ENCODE measurements at regions not wholly inside any gene's neighbourhood (a gene's known extent, or its start where the extent isn't known, plus 50 kb on each side); places are given as distances from the start of the nearest gene placed in this dataset.

DNA sequence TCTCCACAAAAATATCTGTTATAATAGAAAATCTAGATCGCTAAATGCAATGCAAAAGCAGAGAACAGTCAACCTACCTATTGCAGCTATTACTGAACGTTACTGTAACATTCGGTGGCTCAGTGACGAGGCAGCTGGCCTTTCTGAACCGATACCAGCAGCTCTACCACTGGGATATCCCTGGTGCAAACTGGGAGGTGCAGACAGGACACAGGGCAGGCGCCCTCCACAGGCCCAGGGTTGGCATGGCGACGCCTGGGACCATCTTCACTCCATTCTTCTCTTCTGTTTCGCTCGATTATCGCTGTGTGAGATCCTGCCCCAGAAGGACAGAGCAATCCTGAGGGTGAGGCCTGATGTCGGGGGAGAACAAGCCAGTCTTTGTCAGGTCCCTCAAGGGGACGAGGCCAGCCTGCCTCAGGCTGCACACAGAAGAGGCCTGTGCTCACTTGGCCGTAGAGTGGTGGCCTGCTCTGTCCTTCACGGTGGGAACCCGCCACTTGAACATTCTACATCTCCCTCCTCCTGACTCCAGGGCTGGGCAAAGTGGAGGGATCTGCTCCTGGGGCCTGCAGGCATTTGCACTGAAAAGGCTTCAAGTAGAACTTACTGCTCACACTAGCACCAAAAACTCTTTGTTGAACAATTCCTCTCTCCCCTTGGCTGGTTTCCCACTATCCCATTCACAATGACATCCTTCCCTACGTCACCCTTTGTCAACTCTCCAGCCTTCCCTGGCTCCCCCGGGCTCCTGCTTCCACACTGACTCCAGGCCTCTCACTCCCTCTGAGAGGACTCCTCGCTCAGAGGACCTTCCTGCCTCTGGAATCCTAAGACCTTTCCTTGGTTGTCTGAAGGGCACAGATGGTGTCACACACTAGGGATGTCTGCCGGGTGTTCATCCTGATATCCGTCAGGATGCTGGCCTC is 49.7 kb downstream of the CYRIA start:
- no peak for DNase-seq (ENCODE audit: low read depth)

DNA sequence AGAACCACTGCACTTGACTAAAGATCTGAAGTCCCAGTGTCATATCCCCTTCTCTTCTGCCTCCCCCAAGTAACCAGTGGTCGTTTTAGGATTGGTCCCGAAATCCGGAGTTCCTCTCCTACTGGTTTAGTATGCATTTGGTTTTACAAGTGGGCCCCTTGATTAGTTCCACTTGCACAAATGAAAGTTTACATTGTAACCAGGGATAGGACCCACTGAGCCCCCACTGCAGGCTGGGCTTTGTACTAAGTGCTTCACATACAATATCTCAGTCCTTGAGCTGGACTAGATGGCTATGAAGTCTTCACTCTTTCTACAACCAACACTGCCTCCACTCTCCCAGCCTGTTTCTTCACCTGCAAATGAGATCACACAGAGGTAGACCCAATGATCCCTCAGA is 50.4 kb downstream of the CYRIA start:
- DNase-seq (ENCODE audit: low read depth): no peak

DNA sequence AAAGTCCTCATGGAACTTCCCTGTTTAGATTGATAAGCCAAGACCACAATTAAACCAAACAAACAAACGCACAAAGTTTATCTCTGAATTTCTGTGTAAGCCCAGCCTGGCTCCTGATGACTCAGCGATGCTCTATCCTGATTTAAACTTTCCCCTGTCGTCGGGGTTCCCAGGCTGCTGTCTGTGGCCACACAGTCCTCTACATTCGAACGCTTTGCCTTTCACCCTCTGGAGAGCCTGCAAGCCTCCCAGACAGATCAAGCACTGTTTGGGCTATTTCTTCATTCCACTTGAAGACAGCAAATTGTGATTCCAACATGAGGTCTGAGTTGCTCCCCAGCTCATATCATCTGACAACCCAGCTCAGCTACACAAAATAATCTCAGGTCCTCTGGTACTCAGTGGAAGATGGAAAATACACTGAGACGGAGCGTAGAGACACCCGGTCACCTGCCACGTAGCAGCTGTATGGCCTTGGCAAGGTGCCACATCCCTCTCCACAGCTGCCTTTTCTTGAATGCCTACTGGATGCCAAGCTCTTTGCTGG is 51.2 kb downstream of the CYRIA start:
- peak; percentile 49 for DNase-seq (ENCODE audit: low read depth)

- peak; percentile 23 for DNase-seq (ENCODE audit: low read depth)
These were observed 52.1 kb downstream of the CYRIA start for GRCh38 chr2:16613539-16614011.

GRCh38 chr2:16612490-16612889 is 53.1 kb downstream of the CYRIA start:
- no peak for DNase-seq (ENCODE audit: low read depth)

DNA sequence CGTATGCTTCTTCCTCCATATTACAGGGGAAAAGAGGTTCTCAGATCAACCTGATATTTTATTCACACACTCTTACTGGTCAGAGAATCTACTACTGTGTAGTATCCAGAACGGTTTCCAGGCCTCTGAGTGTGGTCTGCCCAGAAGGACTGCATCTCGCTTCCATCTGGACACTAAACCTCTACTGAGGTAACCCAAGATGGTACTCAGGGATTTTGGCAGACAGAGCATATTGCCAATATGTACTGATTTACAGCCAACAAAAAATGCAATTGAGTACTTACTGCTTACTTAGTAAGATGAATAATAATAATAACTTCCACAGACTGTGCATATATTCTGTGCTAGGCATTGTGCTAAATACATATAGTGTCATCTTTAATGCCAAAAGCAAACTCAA is 55.8 kb downstream of the CYRIA start:
- no peak for DNase-seq (ENCODE audit: low read depth)

DNA sequence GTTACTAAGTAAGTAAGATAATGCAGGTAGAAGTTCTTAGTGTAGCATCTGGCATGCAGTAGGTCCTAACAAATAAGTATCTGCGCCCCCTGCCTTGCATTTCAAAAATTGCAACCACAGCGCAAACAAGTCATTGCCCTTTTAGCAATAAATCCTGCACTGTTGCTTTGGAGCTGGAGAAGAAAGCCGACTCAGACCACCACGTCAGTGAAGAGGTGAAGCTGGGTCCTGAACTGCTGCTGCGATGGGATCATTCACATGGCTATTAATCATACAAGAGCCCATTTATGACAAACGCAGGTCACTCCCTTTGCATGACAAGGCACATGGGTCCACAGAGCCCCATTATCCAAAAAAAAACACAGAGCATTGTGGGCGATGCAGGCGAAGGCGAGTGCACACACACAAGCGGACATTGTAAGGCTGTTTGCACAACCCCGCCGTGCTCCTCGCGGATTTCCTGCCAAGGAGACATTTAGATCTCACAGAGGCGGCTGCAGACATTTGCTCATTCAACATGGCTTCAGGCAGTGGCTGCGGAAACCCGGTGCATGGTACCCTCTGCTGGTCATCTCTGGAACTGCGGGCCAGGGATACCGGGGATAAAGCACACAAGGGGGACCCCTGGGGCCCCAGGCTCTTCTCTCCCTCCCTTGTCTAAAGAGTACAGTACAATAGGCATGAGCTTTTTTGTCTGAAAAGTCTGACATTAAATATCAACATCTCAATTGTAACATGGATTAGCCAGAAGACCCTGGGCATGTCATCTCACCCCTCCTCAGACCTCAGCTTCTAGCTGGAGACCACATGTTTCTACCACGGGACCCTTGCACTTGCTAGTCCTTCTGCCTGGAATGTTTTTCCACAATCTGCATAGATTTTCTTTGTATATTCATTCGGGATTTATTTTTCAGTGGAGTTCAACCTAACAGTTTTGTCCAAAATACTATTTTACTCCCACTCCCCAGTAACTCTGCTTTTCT is 56.7 kb downstream of the CYRIA start:
- peak; percentile 80 for DNase-seq (ENCODE audit: low read depth)

DNA sequence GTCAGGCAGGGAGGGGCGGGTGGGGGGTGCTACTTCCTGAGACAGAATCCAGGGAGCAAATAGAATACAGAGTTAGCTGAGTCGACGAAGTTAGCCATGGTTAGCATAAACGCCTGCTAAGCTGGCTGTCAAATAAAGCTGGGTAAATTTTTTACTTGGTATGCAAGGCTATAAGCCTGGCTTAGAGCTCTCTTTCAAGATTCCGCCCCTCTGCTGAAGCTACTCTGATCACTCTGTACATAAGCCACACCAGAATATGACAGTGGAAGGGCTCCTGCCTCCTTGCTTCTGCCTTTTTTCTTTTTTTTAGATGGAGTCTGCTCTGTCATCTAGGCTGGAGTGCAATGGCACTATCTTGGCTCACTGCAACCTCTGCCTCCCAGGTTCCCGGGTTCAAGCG is 58.3 kb downstream of the CYRIA start:
- DNase-seq (ENCODE audit: low read depth): no peak

DNA sequence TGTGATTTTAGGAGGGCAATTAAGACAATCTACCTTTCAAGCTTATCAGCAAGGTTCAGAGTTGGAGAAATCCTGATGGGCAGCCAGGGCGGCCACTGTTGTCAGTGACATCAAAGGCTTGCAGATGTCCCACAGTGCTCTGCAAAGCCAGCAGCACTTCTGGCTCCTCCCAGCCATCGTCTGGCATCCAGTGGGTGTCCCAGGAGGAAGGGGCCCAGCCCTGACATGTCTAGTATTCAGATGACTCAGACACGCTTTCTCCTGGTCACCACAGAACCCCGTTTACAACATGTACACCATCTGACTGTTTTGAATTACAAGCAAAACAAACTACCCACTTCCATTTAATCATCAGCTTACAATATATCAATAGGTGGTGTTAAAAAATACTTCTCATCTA is 61.4 kb downstream of the CYRIA start:
- DNase-seq (ENCODE audit: low read depth): peak; percentile 27

DNA sequence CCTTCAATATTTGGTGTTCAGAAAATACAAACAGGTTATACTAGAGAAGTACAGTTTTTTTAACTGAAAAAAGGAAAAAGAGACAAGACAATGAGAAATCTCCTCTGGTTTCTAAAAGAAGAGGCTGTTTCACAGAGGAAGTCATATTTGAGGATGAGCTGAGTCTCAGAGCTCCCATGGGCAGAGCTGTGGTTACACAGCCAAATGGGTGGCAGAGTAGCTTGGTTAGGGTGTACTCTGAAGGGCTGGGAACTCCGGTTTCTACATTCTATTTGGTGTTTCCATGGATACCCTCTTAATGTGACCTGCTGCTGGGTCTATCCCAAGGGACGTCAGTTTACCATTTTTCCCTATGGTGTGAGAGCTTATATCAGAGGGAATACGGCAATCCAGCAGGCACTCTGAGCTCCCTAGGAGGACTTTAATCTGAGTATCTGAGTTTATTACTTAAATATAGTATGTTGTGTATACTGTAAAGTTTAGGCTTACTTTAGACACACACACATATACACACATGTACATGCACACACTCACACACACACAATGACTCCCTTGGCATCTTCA is 74.2 kb downstream of the CYRIA start:
- DNase-seq (ENCODE audit: low read depth): no peak

DNA sequence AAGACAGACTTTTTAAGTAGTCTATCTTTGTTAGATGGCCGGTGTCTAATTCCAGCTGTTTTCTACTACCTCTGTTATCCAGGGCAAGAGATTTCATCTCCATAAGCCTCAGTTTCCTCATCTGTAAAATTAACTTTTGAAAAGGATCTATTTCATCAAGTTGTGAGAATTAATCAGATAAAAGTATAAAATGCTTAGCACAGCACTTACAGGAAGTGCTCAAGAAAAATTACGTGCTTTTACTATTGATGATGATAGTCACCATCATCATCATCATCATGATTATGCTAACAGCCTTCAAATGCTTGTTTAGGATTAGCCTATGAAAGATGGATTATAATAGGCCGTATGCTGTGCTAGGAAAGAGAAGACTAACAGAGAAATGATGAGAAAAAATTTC is 76.2 kb downstream of the CYRIA start:
- no peak for DNase-seq (ENCODE audit: low read depth)

DNA sequence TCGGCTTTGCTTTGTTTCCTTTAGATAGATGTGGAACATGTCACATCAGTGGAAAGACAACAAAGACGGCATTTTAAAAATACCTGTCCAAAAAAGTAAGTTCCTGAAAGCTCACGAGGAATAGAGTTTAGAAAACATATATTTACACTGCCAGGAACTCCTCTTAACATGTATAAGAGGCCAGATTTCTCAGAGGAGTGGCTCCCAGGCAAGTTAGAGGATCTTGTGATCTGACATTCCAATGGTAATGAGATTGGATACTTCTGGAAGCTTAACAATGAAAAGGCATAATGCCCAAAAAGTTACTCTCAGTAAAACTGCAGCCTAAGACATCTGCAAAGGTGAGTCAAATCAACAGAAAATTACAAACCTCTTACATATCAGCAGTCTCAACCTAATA is 77.1 kb downstream of the CYRIA start:
- DNase-seq (ENCODE audit: low read depth): no peak

DNA sequence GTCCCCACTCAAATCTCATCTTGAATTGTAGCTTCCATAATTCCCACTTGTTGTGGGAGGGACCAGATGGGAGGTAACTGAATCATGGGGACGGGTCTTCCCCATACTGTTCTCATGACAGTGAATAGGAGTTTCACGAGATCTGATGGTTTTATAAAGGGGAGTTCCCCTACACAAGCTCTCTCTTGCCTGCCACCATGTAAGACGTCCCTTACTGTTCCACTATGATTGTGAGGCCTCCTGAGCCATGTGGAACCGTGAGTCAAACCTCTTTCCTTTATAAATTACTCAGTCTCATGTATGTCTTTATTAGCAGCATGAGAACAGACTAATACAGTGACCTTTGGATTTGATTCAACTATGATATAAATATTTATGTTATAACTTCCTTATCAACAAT is 78.0 kb downstream of the CYRIA start:
- no peak for DNase-seq (ENCODE audit: low read depth)

DNA sequence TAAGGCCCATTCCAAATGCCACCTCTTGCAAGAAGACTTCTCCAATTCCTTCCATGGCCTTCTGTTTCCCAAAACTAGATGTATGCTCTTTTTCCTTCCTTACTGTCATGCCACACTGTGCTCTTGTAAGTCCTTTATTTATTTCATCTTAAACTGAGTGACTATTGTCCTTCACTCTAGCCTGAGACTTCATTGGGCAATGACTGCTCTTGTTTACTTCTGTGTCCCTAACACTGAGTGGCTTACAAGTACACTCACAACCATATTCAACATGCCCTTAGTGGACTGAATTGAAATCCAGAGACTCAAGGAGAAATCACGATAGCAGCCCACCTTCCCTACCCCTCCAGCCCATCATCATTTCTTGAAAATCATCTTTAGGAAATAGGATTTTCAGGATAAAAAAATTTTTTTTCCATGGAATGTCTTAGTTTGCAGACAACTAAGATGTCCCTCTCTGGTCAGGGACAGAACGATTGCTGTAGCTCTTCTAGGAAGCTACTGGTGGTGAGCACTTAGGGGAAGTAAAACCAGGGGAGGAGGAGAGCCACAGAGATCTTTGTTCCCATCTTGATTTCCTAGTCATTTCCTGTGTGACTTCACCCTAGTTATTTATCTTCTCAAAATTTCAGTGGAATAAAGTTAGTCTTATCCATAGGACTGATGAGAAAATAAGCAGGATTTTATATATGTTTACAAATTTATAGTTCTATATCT is 80.7 kb downstream of the CYRIA start:
- no peak for DNase-seq (ENCODE audit: low read depth)

GRCh38 chr2:16584084-16584483 is 81.5 kb downstream of the CYRIA start:
- no peak for DNase-seq (ENCODE audit: low read depth)

DNA sequence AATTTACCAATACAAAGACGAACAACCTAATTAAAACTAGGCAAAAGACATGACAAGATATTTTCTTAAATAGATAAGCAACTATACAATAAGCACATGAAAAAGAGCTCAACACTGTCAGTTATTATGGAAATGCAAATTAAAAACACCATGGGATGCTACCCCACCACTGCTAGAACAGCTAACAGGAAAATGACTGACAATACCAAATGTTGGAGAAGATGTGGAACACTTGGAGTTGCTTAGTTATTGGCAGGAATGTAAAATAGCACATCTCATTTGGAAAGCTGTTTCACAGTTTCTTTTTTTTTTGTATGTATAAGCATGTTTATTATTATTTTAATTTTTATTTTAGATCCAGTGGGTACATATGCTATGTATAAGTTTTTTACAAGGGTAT is 84.4 kb downstream of the CYRIA start:
- no peak for DNase-seq (ENCODE audit: low read depth)

- peak; percentile 24 for DNase-seq (ENCODE audit: low read depth)
These were observed 87.6 kb downstream of the CYRIA start for GRCh38 chr2:16578081-16578480.

- DNase-seq (ENCODE audit: low read depth): no peak
These were observed 95.1 kb downstream of the CYRIA start for GRCh38 chr2:16570516-16570915.

DNA sequence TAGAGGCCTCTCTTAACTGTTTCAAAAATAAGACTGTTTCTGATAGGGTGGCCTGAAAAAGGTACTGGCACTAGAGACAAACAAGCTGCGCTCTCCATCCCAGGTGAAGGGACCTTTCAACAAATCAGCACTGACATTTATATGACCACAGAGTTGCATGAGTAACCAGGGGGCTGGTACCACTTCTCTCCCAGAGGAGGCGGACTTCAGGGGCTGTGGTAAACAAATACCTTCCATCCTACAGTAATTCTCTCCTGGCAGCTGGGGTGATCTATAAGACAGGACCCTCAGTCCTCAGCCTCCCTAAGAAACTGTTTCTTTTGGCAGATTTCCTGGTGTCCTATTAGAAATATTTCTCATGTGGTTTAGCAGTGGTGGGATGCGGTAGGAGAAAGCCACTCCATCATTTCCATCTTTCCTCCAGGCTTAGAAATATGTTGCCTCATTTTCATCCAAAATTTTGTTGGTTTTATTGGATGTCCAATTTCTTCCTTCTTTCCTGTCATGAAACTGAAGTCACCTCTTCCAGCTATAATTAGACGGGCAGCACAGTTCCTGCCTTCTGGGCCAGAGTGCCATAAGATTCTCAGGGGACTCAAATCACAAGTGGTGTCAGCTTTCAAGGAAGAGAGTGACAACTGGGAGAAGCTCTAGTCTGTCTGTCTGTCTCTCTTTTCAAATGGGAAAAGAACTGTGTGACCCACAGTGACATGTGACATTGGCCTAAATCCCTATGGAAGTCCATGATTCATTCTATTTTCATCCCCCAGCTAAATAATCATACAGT is 96.4 kb downstream of the CYRIA start:
- DNase-seq (ENCODE audit: low read depth): no peak

- no peak for DNase-seq (ENCODE audit: low read depth)
These were observed 98.9 kb downstream of the CYRIA start for GRCh38 chr2:16566701-16567100.

DNA sequence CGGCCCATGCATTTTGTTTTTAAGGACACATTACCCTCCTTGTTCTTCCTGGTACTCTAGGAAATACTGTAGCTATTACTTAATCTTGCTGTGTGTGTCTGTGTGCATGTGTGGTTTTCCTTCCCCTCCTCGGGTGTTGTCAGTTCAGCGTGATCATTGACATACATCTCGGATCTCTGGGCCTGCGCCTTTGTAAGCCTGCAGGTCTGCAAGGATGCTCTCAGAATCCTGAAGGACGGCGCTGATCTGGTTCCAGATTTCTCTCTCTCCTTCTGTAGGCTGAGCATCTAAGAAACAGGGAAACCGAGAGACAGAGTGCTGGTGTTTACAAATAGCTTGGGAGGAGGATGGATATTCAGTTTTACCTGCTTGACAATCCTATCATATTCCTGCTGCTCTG is 100.2 kb downstream of the CYRIA start:
- DNase-seq (ENCODE audit: low read depth): no peak

Measured in iris pigment epithelial cell (primary cell).